GM19099 (cell line): ENCODE measurements at regions not wholly inside any gene's neighbourhood (a gene's known extent, or its start where the extent isn't known, plus 50 kb on each side); places are given as distances from the start of the nearest gene placed in this dataset.

ENCODE experiments used
- POLR2A ChIP-seq: IDR thresholded peaks from 3 replicates; pipeline ENCODE4 v1.6.1; 2011; ENCODE audit warnings: low read depth; ENCODE audit not compliant: insufficient read length; ENCODE audit errors: extremely low read depth

DNA sequence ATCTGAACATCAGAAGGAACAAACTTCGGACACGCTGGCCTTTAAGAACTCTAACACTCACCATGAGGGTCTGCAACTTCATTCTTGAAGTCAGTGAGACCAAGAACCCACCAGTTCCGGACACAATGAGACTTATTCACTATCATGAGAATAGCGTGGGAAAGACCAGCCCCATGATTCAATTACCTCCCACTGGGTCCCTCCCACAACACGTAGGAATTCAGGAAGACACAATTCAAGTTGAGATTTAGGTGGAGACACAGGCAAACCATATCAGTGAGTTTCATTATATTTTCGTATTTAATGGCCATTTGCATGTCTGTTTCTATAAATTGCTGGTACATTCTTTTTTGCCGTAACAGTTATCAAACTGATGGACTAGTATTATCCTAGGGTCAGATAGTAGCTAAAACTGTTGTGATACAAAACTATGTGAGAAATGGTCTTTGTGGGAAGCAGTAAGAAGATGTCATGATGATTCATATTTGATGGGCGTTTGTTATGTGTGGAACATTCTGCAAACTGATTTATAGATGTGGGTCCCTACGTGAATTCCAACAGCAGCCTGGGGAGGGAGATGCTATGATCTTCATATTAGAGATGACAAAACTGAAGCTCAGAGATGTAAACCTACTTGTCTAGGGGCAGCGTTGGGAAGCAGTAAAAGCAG is 282.4 kb upstream of the TMEM132C start:
- TF ChIP-seq POLR2A = no peak

DNA sequence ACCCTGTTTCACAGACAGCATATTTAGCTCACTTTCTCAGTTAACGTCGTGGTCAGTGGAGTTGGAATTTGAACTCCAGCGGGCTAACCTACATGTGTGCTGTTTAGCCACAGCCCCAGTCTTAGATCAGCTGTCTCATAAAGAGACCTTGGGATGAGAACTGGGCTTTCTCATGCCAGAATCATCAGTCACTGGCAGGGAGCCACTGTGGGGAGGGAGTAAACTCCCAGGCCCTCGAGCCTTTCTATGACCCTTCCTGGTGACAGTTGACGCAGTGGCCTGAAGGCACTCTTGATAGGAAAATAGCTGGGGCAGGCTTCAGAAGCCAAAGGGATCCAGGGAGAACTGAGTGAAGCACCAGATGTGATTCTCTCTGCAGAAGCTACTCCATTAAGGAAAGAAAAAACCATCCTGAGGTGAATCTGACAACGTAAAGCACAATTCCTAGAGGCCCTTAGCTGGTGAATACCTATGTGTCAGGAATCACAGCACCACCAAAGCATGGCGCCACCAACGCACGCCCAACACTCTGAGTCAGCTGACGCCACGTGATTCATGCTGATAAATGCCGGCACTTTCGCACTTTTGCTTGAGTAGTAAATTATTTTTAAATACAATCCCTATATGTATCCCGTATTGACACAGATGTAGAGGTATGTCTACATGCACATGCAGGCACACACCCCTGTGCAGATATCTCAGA is 279.6 kb upstream of the TMEM132C start:
- TF ChIP-seq POLR2A = no peak

DNA sequence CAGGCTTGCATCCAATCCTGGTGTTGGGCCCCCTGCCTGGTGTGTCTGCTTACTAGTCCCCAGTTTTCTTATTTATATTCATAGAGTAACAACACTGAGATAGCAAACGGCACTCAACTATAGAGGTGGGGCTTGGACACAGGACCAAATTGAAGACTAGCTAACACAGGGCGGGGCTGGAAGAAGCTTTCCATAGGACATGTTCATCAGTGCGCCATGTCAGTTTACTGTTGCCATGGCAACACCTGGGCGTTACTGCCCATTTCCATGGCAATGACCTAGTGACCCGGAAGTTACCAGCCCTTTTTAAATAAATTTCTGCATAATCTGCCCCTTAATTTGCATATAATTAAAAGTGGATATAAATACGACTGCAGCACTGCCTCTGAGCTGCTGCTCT is 275.5 kb upstream of the TMEM132C start:
- no peak for TF ChIP-seq POLR2A

DNA sequence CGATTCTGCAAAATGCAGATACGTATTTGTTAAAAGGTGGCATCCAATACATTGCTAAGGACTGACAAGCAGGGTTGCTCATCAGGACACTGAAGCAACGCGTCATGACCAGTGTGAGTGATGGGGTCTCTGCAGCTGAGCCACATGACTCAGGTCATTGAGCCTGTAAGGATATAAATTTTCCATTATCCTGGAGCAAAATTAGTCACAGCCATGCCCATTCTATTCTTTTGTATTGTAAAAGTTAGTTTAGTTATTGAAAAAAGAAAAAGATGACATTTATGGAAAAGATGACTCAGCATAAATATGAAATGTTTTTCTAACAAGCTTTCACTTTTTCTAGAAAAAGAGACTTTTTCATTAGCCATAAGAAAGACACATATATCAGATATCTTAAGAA is 268.0 kb upstream of the TMEM132C start:
- TF ChIP-seq POLR2A = no peak

- no peak for TF ChIP-seq POLR2A
These were observed 262.5 kb upstream of the TMEM132C start for GRCh38 chr12:128004383-128004938.

GRCh38 chr12:128007250-128007649 is 259.7 kb upstream of the TMEM132C start:
- TF ChIP-seq POLR2A = no peak

GRCh38 chr12:128008341-128008740 is 258.6 kb upstream of the TMEM132C start:
- no peak for TF ChIP-seq POLR2A

DNA sequence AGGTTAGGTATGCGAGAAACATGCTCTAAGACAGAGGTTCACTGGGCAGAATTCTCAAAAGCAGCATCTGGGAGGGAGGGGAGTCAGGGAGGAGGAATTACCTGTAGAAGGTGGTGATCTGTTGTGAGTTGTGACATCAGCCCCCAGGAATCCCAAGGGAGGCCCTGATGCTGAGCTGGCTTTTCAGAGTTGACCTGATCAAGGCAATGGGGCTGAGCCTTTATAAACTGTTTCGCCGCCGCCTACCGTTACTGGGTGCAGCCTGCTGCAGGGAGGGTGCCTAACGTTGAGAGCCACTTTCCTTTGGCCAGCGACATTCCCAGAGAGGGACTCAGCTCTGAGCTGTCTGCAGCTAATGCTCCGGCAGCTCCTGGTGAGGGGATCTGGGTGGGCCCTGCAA is 257.9 kb upstream of the TMEM132C start:
- no peak for TF ChIP-seq POLR2A

DNA sequence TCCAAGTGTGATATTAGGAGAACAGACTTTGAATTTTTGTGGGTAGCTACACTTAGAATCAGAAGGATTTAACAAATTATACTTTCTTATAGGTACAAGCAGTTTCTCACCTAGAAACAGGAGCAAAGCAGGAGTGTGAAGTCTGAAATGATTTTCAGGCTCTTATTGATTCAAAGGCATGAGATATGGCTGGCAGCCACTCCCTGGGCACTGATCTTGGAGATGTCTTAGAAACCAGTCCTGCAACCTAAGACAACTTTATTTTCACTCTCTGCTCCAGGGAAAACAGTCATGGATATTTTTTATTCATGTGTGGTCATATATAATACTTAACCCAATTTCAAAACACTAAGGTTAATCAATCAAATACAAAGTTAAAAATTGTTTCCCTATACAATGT is 254.9 kb upstream of the TMEM132C start:
- TF ChIP-seq POLR2A = no peak

DNA sequence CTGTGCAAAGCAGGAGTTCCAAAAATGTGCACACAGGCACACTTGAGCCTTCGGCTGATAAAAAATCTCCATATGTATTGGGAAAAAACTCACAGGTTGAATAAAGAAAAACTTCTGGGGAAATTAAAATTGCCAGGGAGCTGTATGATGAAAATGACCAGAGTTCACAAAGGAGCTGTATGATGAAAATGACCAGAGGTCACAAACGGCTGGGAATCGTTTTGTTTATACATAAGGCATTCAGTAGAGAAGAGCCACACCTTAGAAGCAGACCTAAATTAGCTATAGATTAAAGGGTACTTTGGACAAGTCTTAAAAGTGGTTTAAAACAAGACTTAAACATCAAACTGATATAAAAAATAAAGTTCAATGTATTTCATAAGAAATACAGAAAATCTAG is 251.7 kb upstream of the TMEM132C start:
- TF ChIP-seq POLR2A = no peak

DNA sequence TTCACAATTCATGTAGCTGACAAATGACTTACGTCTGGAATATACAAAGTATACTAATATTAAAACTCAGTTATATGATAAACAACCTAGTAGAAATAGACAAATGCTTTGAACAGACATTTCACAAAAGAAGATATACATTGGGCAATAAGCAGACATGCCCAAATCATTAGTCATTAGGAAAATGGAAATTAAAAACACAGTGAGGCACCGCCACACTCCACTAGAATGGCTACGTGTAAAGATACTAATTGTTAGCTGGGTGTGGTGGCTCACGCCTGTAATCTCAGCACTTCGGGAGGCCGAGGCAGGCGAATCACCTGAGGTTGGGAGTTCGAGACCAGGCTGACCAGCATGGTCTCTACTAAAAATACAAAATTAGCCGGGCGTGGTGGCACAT is 248.9 kb upstream of the TMEM132C start:
- no peak for TF ChIP-seq POLR2A

DNA sequence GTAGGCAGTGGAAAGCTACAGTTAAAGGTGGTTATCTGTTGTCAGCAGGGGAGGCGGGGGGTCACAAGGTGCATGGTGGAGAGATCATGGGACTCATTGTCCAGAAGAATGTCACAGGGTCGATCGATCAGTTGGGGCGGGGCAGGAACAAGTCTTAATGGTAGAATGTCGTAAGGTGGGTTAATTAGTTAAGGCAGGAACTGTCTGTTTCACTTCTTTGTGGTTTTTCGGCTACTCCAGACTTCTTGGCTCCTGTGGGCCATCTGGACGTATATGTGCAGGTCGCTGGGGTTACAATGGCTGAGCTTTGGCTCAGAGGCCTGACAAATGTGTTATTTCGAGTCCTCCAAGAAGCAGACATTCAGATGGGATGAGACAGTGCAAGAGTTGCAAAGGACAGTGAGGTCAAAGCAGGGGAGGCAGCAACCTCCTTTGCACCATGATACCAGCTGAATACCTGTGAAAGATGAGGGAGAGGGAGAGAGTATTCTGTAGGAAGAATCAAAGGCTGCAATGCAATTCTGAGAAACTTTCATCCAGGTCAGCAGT is 246.9 kb upstream of the TMEM132C start:
- TF ChIP-seq POLR2A = no peak

DNA sequence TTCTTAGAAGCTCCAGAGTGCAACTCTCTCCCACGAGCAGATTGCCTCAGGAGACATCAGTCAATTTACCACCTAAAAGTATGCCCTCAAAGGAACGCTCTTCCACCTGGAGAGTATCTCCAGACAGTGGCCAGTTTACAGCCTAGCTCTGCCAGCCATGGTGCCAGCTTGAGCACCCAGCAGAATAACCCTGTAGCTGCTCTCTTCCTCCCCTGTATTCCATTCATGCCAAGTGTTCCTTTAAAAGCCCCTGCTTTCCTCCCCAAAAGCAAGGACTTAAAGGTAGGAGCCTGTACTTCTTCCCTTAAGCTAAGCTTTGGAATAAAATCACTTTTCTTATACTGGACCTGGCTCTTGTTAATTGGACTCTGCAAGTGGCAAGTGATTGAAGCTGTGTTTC is 245.4 kb upstream of the TMEM132C start:
- no peak for TF ChIP-seq POLR2A

DNA sequence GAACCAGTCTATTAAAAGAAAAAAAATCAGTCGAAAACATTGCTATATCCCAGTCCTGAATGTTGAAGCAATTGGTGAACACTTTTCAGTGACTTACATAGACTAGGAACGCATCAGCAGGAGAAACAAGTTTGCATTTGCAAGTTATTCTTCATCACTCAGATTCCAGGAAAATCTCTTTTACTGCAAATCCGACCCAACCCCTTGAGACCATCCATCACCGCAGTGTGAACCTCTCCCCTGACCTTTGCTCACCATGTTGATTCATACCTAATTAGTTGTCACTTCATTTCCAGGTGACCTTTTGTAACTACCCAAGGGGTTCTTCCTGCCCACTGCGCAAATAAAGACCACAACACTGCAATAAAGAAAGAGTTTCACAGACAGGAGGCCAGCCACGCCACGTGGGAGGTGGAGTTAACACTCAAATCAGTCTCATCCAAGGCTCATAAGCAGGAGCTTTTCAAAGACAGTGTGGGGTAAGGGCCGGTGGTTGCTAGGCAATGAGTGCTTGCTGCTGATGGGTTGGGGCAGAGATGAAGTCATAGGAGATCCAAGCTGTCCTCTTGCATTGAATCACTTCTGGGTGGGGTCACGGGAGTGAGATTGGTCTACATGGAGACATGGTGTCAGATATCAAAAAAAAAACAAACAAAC is 241.3 kb upstream of the TMEM132C start:
- no peak for TF ChIP-seq POLR2A
